HepG2 (cell line): ENCODE measurements at regions not wholly inside any gene's neighbourhood (a gene's known extent, or its start where the extent isn't known, plus 50 kb on each side); places are given as distances from the start of the nearest gene placed in this dataset.

Source experiments
- GFI1 ChIP-seq: sonication (generic); formaldehyde crosslinking; IDR thresholded peaks from 2 replicates; pipeline ENCODE4 v1.5.0; 2020; ENCODE audit warnings: missing genetic modification reagents, mild to moderate bottlenecking, borderline replicate concordance
- HBP1 ChIP-seq: IDR thresholded peaks from 2 replicates; pipeline ENCODE4 v1.6.1; 2016; ENCODE audit warnings: low read depth, control low read depth
- HMG20B ChIP-seq: conservative IDR thresholded peaks from 2 replicates; pipeline ENCODE4 v1.6.1; 2016; ENCODE audit warnings: missing genetic modification reagents, missing compliant biosample characterization
- ISX ChIP-seq: sonication (generic); formaldehyde crosslinking; conservative IDR thresholded peaks from 2 replicates; pipeline ENCODE4 v1.5.0; 2020; ENCODE audit warnings: missing genetic modification reagents
- KAT2B ChIP-seq: fragments of 150-350 bp; IDR thresholded peaks from 2 replicates; pipeline ENCODE4 v1.6.1; 2014; ENCODE audit warnings: low read depth, low read length, borderline replicate concordance
- MXI1 ChIP-seq: IDR thresholded peaks from 3 replicates; pipeline ENCODE4 v1.6.1; 2012; ENCODE audit warnings: low read depth, low read length, inconsistent platforms, borderline replicate concordance
- TAF15 ChIP-seq: fragments of 200-400 bp; formaldehyde crosslinking; IDR thresholded peaks from one replicate; pipeline ENCODE4 v1.6.1; 2018; ENCODE audit warnings: mild to moderate bottlenecking, low read depth, low read length; ENCODE audit not compliant: poor library complexity, severe bottlenecking
- WIZ ChIP-seq: sonication (generic); formaldehyde crosslinking; IDR thresholded peaks from 2 replicates; pipeline ENCODE4 v1.5.1; 2020; ENCODE audit warnings: mild to moderate bottlenecking, missing genetic modification reagents
- ZNF24 ChIP-seq: fragments of 450-650 bp; IDR thresholded peaks from 2 replicates; pipeline ENCODE4 v1.6.1; 2017; ENCODE audit warnings: antibody characterized with exemption, mild to moderate bottlenecking
- ZNF878 ChIP-seq: sonication (generic); formaldehyde crosslinking; IDR thresholded peaks from 2 replicates; pipeline ENCODE4 v1.8.1; 2023; ENCODE audit warnings: mild to moderate bottlenecking, missing genetic modification reagents, moderate library complexity

- TF ChIP-seq KAT2B = no peak
- no peak for TF ChIP-seq TAF15
- TF ChIP-seq WIZ = no peak
- TF ChIP-seq ISX (CRISPR knock-in tag) = no peak
- no peak for TF ChIP-seq HMG20B (CRISPR knock-in tag)
- no peak for TF ChIP-seq ZNF878
- no peak for TF ChIP-seq HBP1 (CRISPR knock-in tag)
- TF ChIP-seq MXI1 = no peak
- TF ChIP-seq ZNF24 = no peak
- TF ChIP-seq GFI1 (CRISPR knock-in tag) = no peak
These were observed 394.5 kb upstream of the DPPA4 start for GRCh38 chr3:109731639-109732473.
